HepG2 (cell line): ENCODE measurements at regions not wholly inside any gene's neighbourhood (a gene's known extent, or its start where the extent isn't known, plus 50 kb on each side); places are given as distances from the start of the nearest gene placed in this dataset.

Experiments
- ATAC-seq: fragments of 200-7000 bp; cut with Tn5 transposase; 3 replicates; pipeline ENCODE4 v1.9.1; 2020; ENCODE audit warnings: mild to moderate bottlenecking, moderate library complexity
- BruUV-seq: library from RNA; stranded (reverse); fragments of 400-500 nt; replicated peaks from 2 replicates; lab custom pipeline; 2021; lab: Mats Ljungman, UMichigan
- CTCF ChIA-PET: fragments of 300-600 bp; formaldehyde crosslinking; extraction: SDS; loops from one replicate; lab custom pipeline; 2021; ENCODE audit warnings: low total read pairs, inconsistent platforms, low intra/inter-chr PET ratio; lab: Yijun Ruan, JAX
- POLR2A ChIA-PET: fragments of 350-600 bp; sonication (Branson Sonifier 250); formaldehyde crosslinking; loops from one replicate; lab custom pipeline; 2020; ENCODE audit warnings: antibody characterized with exemption, inconsistent platforms; lab: Yijun Ruan, JAX
- DNase-seq: peaks from one replicate; pipeline ENCODE4 v3.0.0-alpha.2; 2015; ENCODE audit warnings: low spot score
- FAIRE-seq: peaks from 3 replicates; lab custom pipeline; 2011; peaks lifted over from hg19 to GRCh38; lab: Jason Lieb, UNC
- H2AFZ ChIP-seq: one replicate; pipeline ENCODE4 v1.6.1; 2011; ENCODE audit warnings: low read length, inconsistent platforms
- H3K27ac ChIP-seq: fragments of 300-600 bp; 3 replicates; pipeline ENCODE4 v1.8.0; 2011; ENCODE audit warnings: mixed run types, mild to moderate bottlenecking, mixed read lengths, low read length, inconsistent platforms; ENCODE audit not compliant: insufficient read depth; ENCODE audit errors: extremely low read length
- H3K27me3 ChIP-seq, 2 experiments: fragments of 200-600 bp in 1 of 2; 2 replicates in 1 of 2; 3 replicates in 1 of 2; pipeline versions ENCODE4 v1.6.0 to v1.8.0; 2011; ENCODE audit warnings: low read length in 2 of 2, mild to moderate bottlenecking in 2 of 2, moderate library complexity in 2 of 2, inconsistent platforms in 1 of 2; ENCODE audit not compliant: insufficient read depth in 2 of 2, control insufficient read depth in 1 of 2
- H3K36me3 ChIP-seq, 2 experiments: fragments of 200-600 bp in 1 of 2; replicated peaks in 1 of 2; 2 replicates in 1 of 2; 3 replicates in 1 of 2; pipeline versions ENCODE4 v1.5.1 to v1.8.0; 2011; ENCODE audit warnings: low read length in 2 of 2, inconsistent platforms in 1 of 2; ENCODE audit not compliant: insufficient read depth in 2 of 2, control insufficient read depth in 1 of 2
- H3K4me1 ChIP-seq: 2 replicates; pipeline ENCODE4 v1.5.1; 2012; ENCODE audit warnings: low read length, inconsistent platforms; ENCODE audit not compliant: insufficient read depth
- H3K4me2 ChIP-seq: 2 replicates; pipeline ENCODE4 v1.6.0; 2011; ENCODE audit warnings: low read depth, low read length, inconsistent platforms
- H3K4me3 ChIP-seq, 3 experiments: fragments of 200-600 bp in 1 of 3; sonication (generic), shearing (Covaris generic) in 1 of 3; replicated peaks in 1 of 3; 2 replicates each; pipeline ENCODE4 v1.5.1; 2011 to 2016; ENCODE audit warnings: low read length in 3 of 3, inconsistent platforms in 2 of 3, low read depth in 2 of 3, mild to moderate bottlenecking in 2 of 3, control low read depth in 1 of 3, mixed read lengths in 1 of 3; ENCODE audit not compliant: insufficient read depth in 1 of 3
- H3K79me2 ChIP-seq: one replicate; pipeline ENCODE4 v1.6.1; 2011; ENCODE audit warnings: low read length, inconsistent platforms; ENCODE audit not compliant: insufficient read depth
- H3K9ac ChIP-seq: 2 replicates; pipeline ENCODE4 v1.6.0; 2011; ENCODE audit warnings: mild to moderate bottlenecking, low read depth, low read length, inconsistent platforms; ENCODE audit not compliant: insufficient read depth
- H3K9me3 ChIP-seq: 2 replicates; pipeline ENCODE4 v1.5.1; 2012; ENCODE audit warnings: mild to moderate bottlenecking, low read length
- H4K20me1 ChIP-seq: 2 replicates; pipeline ENCODE4 v1.6.0; 2011; ENCODE audit warnings: inconsistent platforms, mild to moderate bottlenecking, low read length, moderate library complexity; ENCODE audit not compliant: insufficient read depth
- CREB1 ChIP-seq, 2 experiments: fragments of 450-650 bp in 1 of 2; IDR thresholded peaks; 2 replicates each; pipeline ENCODE4 v1.6.1; 2016 to 2017; ENCODE audit warnings: control low read depth in 1 of 2, mild to moderate bottlenecking in 1 of 2, missing compliant biosample characterization in 1 of 2, missing genetic modification characterization in 1 of 2
- NKX3-1 ChIP-seq: sonication (generic); formaldehyde crosslinking; IDR thresholded peaks from 2 replicates; pipeline ENCODE4 v1.5.0; 2020; ENCODE audit warnings: missing genetic modification reagents
- ZKSCAN5 ChIP-seq: sonication (generic); formaldehyde crosslinking; IDR thresholded peaks from 2 replicates; pipeline ENCODE4 v1.5.1; 2020; ENCODE audit warnings: mild to moderate bottlenecking, missing genetic modification reagents
- ZNF557 ChIP-seq: sonication (generic); formaldehyde crosslinking; IDR thresholded peaks from 2 replicates; pipeline ENCODE4 v1.4.0; 2020; ENCODE audit warnings: missing genetic modification reagents
- ZNF670 ChIP-seq: sonication (generic); formaldehyde crosslinking; IDR thresholded peaks from 2 replicates; pipeline ENCODE4 v1.8.0; 2022; ENCODE audit warnings: mild to moderate bottlenecking, missing genetic modification reagents, borderline replicate concordance
- WGBS: methylation state at CpG from one replicate; pipeline ENCODE4 v1.1.6; 2017; ENCODE audit warnings: low lambda C conversion rate; 5-methylcytosine and 5-hydroxymethylcytosine counted together
- in situ Hi-C: cut with HindIII; loops from 2 replicates; pipeline ENCODE4 v1.10.0; 2017; ENCODE audit warnings: low pct_unique_long_range_greater_than_20kb; ENCODE audit not compliant: extremely low pct_ligation_motif_present
- intact Hi-C: fragments of 100-400 bp; cut with micrococcal nuclease; formaldehyde crosslinking; loops from one replicate; pipeline ENCODE4 v1.10.0; 2022; ENCODE audit not compliant: unreplicated experiment
- TF ChIP-seq, protein P1 (sequence below): IDR thresholded peaks from 2 replicates; pipeline ENCODE4 v1.6.1; 2016; ENCODE audit warnings: missing biosample characterization, missing genetic modification reagents, low read depth
- TF ChIP-seq, protein P2 (sequence below): sonication (generic); formaldehyde crosslinking; IDR thresholded peaks from 2 replicates; pipeline ENCODE4 v1.5.0; 2020; ENCODE audit warnings: mild to moderate bottlenecking, missing genetic modification reagents, moderate library complexity
- TF ChIP-seq, protein P3 (sequence below): sonication (generic); formaldehyde crosslinking; IDR thresholded peaks from 2 replicates; pipeline ENCODE4 v1.4.0; 2020; ENCODE audit warnings: missing genetic modification reagents, borderline replicate concordance

DNA sequence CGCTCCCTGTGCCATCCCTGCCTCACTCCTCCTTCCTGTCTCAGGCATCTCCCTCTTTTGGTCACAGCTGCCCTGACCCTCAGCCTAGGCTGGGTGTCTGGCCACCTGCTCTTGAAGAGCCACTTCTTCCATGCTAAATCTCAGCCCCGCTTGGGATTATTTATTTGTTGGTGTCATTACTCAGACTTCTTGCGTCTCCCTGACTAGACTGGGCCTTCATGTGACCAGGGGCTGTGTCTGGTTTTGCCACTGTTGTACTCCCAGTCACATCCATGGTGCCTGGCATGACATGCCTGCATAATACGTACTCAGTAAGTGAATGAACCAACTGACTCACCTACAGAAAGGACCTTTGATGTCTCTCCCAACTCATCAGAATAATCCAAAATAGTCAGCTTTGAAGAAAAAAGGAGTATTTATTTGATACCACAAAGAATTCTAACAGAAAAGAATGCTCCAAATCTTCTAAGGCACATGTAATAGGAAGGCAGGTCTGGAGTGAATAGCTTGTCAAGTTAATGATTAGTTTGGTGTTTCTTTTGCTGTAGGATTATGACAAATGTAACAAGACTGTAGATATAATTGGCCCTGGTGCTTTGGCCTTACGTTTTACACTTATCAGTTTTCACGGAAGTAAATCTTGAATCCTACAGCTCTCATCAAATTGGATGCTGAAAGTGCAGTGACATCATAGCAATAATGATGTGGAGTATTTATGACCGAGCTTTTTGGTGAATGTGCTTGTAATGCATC lies 84.0 kb downstream of the ALOX5AP start:
- H3K4me2 ChIP-seq = 0 out of 2 replicates have a peak overlapping the region, but pooled peaks have one; percentile 8
- ChIA-PET CTCF (no interaction called here), POLR2A (interaction anchor here (0.6 to 0.7 kb wide), 2 partner anchors 14 to 202 kb away, joined by 3 read pairs; no protein-coding TSS in a partner anchor)
- H3K27me3 ChIP-seq = 0 out of 5 replicates have a peak, but pooled peaks cover 0 to 1% of the 10 kb centered on the region in 2 experiments
- no peak overlapping the region for H3K9ac ChIP-seq
- H4K20me1 ChIP-seq = no peaks in the 10 kb centered on the region
- no peaks in the 10 kb centered on the region for H3K36me3 ChIP-seq
- DNase-seq (peak; percentile 50), ATAC-seq (peak; percentile 53; the same call in 2 of the 3 replicates), FAIRE-seq (no peak)
- H3K27ac ChIP-seq = no peak overlapping the region
- no peaks in the 10 kb centered on the region for H3K9me3 ChIP-seq
- intact Hi-C loops = no loop called here
- TF ChIP-seq CREB1 (IDR thresholded peaks at IDR 0.05) = peak; percentile 47; the same call in 1 of the 2 replicates
- TF ChIP-seq CREB1 (CRISPR knock-in tag; IDR thresholded peaks at IDR 0.05) = no peak
- TF ChIP-seq, protein P1, sequence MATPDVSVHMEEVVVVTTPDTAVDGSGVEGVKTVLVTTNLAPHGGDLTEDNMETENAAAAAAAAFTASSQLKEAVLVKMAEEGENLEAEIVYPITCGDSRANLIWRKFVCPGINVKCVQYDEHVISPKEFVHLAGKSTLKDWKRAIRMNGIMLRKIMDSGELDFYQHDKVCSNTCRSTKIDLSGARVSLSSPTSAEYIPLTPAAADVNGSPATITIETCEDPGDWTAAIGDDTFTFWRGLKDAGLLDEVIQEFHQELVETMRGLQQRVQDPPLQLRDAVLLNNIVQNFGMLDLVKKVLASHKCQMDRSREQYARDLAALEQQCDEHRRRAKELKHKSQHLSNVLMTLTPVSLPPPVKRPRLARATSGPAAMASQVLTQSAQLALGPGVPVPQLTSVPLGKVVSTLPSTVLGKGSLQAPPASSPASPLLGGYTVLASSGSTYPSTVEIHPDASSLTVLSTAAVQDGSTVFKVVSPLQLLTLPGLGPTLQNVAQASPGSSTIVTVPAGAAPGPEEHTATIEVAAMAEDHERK = no peak
- no TSS peak for BruUV-seq
- H3K79me2 ChIP-seq = no peaks in the 10 kb centered on the region
- H3K4me3 ChIP-seq = no peak overlapping the region
- H3K4me1 ChIP-seq = peaks cover 57% of the 10 kb centered on the region
- 46% methylated on average over 7 of the region's 7 CpGs for WGBS
- H2AFZ ChIP-seq = no peak overlapping the region
- in situ Hi-C loops = no loop called here

DNA sequence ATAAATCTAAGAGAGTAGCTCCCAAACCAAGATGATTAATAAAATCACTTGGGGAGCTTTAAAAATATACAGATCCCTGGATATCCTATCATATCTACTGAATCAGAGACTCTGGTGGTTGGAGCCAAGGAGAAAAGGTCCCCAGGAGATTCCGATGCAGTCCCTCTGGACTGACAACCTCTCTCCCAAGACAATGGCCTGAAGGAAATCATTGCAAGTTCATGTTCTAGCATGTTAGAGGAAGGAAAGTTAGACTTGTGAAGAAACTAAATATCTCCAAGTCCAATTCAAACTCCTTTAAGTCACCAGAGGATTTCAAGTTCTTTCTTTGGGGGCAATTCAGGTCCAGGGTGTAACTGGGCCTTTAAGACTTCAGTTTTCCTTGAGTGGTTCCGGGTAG lies 84.7 kb upstream of the MEDAG start:
- BruUV-seq = no TSS peak
- CTCF ChIA-PET = no interaction called here
- POLR2A ChIA-PET = interaction anchor here (2.0 kb wide), 1 partner anchor 11 kb away, joined by 18 read pairs; no protein-coding TSS in a partner anchor
- in situ Hi-C loops (no loop called here), intact Hi-C loops (no loop called here)
- DNase-seq (no peak), ATAC-seq (no peak), FAIRE-seq (no peak)
- Histone ChIP-seq H3K4me1 (peaks cover 65% of the 10 kb centered on the region), H3K4me3 (no peak overlapping the region), H3K36me3 (no peaks in the 10 kb centered on the region), H3K79me2 (no peaks in the 10 kb centered on the region), H3K27ac (no peak overlapping the region), H3K27me3 (0 out of 5 replicates have a peak, but pooled peaks cover 0 to 1% of the 10 kb centered on the region in 2 experiments), H2AFZ (no peak overlapping the region), H3K9ac (no peak overlapping the region), H3K4me2 (no peak overlapping the region), H3K9me3 (no peaks in the 10 kb centered on the region), H4K20me1 (no peaks in the 10 kb centered on the region)
- 95% methylated on average over 2 of the region's 2 CpGs for WGBS
- no peak for TF ChIP-seq NKX3-1 (CRISPR knock-in tag)
- no peak for TF ChIP-seq ZNF557 (CRISPR knock-in tag)
- TF ChIP-seq ZNF670 (CRISPR knock-in tag) = no peak
- no peak for TF ChIP-seq ZKSCAN5
- TF ChIP-seq, protein P2, sequence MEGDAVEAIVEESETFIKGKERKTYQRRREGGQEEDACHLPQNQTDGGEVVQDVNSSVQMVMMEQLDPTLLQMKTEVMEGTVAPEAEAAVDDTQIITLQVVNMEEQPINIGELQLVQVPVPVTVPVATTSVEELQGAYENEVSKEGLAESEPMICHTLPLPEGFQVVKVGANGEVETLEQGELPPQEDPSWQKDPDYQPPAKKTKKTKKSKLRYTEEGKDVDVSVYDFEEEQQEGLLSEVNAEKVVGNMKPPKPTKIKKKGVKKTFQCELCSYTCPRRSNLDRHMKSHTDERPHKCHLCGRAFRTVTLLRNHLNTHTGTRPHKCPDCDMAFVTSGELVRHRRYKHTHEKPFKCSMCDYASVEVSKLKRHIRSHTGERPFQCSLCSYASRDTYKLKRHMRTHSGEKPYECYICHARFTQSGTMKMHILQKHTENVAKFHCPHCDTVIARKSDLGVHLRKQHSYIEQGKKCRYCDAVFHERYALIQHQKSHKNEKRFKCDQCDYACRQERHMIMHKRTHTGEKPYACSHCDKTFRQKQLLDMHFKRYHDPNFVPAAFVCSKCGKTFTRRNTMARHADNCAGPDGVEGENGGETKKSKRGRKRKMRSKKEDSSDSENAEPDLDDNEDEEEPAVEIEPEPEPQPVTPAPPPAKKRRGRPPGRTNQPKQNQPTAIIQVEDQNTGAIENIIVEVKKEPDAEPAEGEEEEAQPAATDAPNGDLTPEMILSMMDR = no peak
- TF ChIP-seq, protein P3, sequence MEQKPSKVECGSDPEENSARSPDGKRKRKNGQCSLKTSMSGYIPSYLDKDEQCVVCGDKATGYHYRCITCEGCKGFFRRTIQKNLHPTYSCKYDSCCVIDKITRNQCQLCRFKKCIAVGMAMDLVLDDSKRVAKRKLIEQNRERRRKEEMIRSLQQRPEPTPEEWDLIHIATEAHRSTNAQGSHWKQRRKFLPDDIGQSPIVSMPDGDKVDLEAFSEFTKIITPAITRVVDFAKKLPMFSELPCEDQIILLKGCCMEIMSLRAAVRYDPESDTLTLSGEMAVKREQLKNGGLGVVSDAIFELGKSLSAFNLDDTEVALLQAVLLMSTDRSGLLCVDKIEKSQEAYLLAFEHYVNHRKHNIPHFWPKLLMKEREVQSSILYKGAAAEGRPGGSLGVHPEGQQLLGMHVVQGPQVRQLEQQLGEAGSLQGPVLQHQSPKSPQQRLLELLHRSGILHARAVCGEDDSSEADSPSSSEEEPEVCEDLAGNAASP (CRISPR knock-in tag) = no peak
